ENCODE measurements at regions not wholly inside any gene's neighbourhood (a gene's known extent, or its start where the extent isn't known, plus 50 kb on each side); places are given as distances from the start of the nearest gene placed in this dataset.
A peak's percentile ranks its signal among the peaks of the same experiment; 100 is the strongest.

GRCh38 chr1:55662875-55663274 is 447.7 kb upstream of the USP24 start:
- intact Hi-C loops (cut with DNase I): no loop called here

DNA sequence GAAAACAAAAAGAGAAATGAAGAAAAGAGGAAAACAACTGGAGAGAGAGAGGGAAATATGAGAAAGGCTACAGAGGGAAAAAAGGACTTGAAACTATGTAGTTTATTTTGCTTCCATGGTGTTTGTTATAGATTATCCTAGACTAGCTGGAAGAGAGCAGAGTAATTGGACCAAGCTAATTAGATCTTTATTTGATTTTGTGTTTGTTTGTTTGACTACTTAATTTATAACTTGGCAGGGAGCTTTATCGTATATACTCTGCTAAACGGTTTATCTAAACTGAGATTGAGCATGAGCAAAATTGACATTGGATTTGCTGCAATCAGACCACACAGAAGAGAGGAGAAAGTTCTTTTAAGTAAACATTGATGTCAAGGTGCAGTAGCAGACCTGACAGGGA is 443.8 kb upstream of the USP24 start:
- no peaks in the 10 kb centered on the region for H3K9me3 ChIP-seq
- TF ChIP-seq POLR2A (IDR thresholded peaks at IDR 0.05): no peak
- TF ChIP-seq, protein P1, sequence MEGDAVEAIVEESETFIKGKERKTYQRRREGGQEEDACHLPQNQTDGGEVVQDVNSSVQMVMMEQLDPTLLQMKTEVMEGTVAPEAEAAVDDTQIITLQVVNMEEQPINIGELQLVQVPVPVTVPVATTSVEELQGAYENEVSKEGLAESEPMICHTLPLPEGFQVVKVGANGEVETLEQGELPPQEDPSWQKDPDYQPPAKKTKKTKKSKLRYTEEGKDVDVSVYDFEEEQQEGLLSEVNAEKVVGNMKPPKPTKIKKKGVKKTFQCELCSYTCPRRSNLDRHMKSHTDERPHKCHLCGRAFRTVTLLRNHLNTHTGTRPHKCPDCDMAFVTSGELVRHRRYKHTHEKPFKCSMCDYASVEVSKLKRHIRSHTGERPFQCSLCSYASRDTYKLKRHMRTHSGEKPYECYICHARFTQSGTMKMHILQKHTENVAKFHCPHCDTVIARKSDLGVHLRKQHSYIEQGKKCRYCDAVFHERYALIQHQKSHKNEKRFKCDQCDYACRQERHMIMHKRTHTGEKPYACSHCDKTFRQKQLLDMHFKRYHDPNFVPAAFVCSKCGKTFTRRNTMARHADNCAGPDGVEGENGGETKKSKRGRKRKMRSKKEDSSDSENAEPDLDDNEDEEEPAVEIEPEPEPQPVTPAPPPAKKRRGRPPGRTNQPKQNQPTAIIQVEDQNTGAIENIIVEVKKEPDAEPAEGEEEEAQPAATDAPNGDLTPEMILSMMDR (IDR thresholded peaks at IDR 0.05): no peak
- TF ChIP-seq EP300 (IDR thresholded peaks at IDR 0.05): no peak
- peaks cover 7% of the 10 kb centered on the region for H3K4me1 ChIP-seq (ENCODE audit: insufficient read depth)
- intact Hi-C loops (cut with DNase I): no loop called here
- 65 to 85% (median 76%) methylated on average over 2 of the region's 2 CpGs for whole genome bisulfite sequencing, 3 donors
- H3K4me3 ChIP-seq: no peak overlapping the region
- H3K27ac ChIP-seq: no peak overlapping the region
- H3K36me3 ChIP-seq: no peaks in the 10 kb centered on the region
- no peak for DNase-seq
- no peaks in the 10 kb centered on the region for H3K27me3 ChIP-seq

More at GRCh38 chr1:55662875-55663274, 447.7 kb upstream of the USP24 start:
- Histone ChIP-seq H3K27me3 (no peaks in the 10 kb centered on the region), H3K36me3 (no peaks in the 10 kb centered on the region), H3K27ac (no peak overlapping the region), H3K4me3 (no peak overlapping the region), H3K4me1 (ENCODE audit: insufficient read depth) (no peaks in the 10 kb centered on the region), H3K9me3 (no peaks in the 10 kb centered on the region)
- TF ChIP-seq EP300 (IDR thresholded peaks at IDR 0.05): no peak
- TF ChIP-seq, protein P1 (IDR thresholded peaks at IDR 0.05): no peak
- TF ChIP-seq POLR2A (IDR thresholded peaks at IDR 0.05): no peak
- no peak for DNase-seq
- WGBS, 3 donors: 86 to 90% (median 87%) methylated on average over 3 of the region's 3 CpGs

GRCh38 chr1:55654750-55655149 is 439.6 kb upstream of the USP24 start:
- H3K36me3 ChIP-seq: no peaks in the 10 kb centered on the region
- H3K4me1 ChIP-seq (ENCODE audit: insufficient read depth): peaks cover 7% of the 10 kb centered on the region
- peak in 4 of 5 donors; percentile 30 to 61 (median 48) for DNase-seq
- peak overlapping the region in 1 of 2 donors; percentile 58 for H3K27ac ChIP-seq
- H3K27me3 ChIP-seq: no peaks in the 10 kb centered on the region
- WGBS, 3 donors: 8 to 9% (median 8%) methylated on average over 4 of the region's 4 CpGs
- intact Hi-C loops (cut with DNase I): no loop called here
- H3K9me3 ChIP-seq: no peaks in the 10 kb centered on the region
- TF ChIP-seq EP300 (IDR thresholded peaks at IDR 0.05) (no peak), POLR2A (IDR thresholded peaks at IDR 0.05) (no peak)
- TF ChIP-seq, protein P1 (IDR thresholded peaks at IDR 0.05): no peak
- no peak overlapping the region for H3K4me3 ChIP-seq

- Histone ChIP-seq H3K27ac (peak overlapping the region in 1 of 2 donors; percentile 40), H3K4me1 (ENCODE audit: insufficient read depth) (peaks cover 7% of the 10 kb centered on the region), H3K36me3 (no peaks in the 10 kb centered on the region), H3K27me3 (no peaks in the 10 kb centered on the region), H3K4me3 (no peak overlapping the region), H3K9me3 (no peaks in the 10 kb centered on the region)
- no peak for DNase-seq
- intact Hi-C loops (cut with DNase I): no loop called here
- TF ChIP-seq EP300 (IDR thresholded peaks at IDR 0.05) (no peak), POLR2A (IDR thresholded peaks at IDR 0.05) (no peak)
- TF ChIP-seq, protein P1 (IDR thresholded peaks at IDR 0.05): no peak
These were observed 439.0 kb upstream of the USP24 start for GRCh38 chr1:55654171-55654570.

Data from ovary (tissue), 7 donors.